Coronary artery (tissue), 2 donors: ENCODE measurements at regions not wholly inside any gene's neighbourhood (a gene's known extent, or its start where the extent isn't known, plus 50 kb on each side); places are given as distances from the start of the nearest gene placed in this dataset.

ENCODE experiments used
- DNase-seq: peaks from one replicate; pipeline ENCODE4 v3.0.0-alpha.2; 2017; ENCODE audit warnings: low spot score
- H3K27ac ChIP-seq, 2 donors: fragments of 200-600 bp; sonication (generic); one replicate each; pipeline ENCODE4 v1.5.1; 2016 to 2019
- H3K4me3 ChIP-seq: fragments of 200-600 bp; sonication (generic); 2 replicates; pipeline ENCODE4 v1.5.1; 2016; ENCODE audit warnings: mild to moderate bottlenecking, moderate library complexity
- TF ChIP-seq, protein P1 (sequence below): fragments of 200-600 bp; sonication (generic); IDR thresholded peaks from one replicate; pipeline ENCODE4 v1.5.1; 2019; ENCODE audit warnings: antibody characterized with exemption

DNA sequence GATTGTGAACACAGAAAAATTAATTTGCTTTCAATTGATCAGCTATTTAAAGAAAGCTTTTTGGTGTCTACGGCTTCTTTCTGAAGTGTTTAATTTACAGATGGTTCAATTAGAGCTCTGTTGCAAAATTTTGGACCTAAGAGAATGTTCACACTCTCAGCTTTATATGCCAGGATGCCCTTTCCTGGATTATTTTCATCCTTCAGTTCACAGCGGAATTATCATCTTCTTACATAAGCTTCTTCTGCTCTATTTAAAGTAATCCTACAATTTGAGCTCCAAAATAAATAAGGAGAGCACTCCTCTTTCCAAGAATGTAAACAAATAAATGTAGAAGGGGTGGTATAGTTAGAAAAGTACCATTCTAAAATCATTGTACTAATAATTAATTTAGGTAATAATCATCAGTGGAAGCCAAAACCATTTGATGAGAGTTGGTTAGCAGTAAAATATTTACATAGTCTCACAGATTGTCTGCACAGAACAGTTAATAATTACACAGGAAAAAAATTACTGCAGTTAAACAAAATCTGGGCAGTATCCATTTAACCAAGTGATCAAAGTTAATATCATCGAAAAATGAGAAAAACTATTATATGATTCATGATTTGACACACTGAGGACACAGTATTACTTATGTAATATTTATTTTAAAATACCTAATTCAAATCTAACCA is 298.0 kb upstream of the TMEM229A start:
- Histone ChIP-seq H3K4me3 (no peak overlapping the region), H3K27ac (no peak overlapping the region)
- TF ChIP-seq, protein P1, sequence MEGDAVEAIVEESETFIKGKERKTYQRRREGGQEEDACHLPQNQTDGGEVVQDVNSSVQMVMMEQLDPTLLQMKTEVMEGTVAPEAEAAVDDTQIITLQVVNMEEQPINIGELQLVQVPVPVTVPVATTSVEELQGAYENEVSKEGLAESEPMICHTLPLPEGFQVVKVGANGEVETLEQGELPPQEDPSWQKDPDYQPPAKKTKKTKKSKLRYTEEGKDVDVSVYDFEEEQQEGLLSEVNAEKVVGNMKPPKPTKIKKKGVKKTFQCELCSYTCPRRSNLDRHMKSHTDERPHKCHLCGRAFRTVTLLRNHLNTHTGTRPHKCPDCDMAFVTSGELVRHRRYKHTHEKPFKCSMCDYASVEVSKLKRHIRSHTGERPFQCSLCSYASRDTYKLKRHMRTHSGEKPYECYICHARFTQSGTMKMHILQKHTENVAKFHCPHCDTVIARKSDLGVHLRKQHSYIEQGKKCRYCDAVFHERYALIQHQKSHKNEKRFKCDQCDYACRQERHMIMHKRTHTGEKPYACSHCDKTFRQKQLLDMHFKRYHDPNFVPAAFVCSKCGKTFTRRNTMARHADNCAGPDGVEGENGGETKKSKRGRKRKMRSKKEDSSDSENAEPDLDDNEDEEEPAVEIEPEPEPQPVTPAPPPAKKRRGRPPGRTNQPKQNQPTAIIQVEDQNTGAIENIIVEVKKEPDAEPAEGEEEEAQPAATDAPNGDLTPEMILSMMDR, result no peak
- no peak for DNase-seq

DNA sequence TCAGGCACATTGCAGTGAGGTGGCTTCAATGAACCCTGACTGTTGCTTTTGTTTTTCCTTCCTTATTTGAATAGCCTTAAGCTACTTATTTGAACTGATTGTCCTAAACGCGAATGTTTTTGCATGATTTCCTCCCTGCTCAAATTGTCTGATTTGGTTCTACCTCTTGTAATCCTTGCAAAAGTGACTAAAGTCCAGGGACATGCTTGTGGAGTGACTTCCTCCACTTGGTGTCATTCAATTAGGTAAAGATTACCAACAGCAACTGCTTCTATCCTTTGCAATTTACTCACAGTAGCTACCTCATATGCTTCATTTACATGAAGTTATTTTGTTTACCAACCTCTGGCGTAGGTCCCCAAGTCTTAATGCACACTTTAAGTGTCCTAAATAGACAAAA is 295.9 kb upstream of the TMEM229A start:
- TF ChIP-seq, protein P1, result no peak
- H3K4me3 ChIP-seq, result no peak overlapping the region
- no peak overlapping the region for H3K27ac ChIP-seq
- no peak for DNase-seq

DNA sequence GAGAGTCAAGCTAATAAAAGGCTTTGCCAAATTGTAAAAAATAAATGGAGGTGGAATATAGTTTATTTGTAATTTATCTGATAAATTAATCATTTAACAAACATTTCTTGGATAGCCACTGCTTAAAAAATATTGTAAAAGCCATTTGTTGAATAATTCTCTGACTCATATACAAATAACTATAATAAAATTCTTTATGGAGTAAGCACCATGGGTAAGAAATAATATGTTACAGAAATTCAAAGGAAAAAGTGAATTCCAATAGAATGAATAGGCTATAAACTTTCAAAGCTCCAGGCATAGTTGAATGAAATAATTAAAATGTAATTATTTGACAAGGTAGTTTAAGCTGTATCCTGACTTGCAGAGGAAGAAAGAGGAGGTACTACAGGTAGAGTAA is 291.4 kb upstream of the TMEM229A start:
- DNase-seq, result no peak
- no peak overlapping the region for H3K4me3 ChIP-seq
- TF ChIP-seq, protein P1, result no peak
- H3K27ac ChIP-seq, result no peak overlapping the region

DNA sequence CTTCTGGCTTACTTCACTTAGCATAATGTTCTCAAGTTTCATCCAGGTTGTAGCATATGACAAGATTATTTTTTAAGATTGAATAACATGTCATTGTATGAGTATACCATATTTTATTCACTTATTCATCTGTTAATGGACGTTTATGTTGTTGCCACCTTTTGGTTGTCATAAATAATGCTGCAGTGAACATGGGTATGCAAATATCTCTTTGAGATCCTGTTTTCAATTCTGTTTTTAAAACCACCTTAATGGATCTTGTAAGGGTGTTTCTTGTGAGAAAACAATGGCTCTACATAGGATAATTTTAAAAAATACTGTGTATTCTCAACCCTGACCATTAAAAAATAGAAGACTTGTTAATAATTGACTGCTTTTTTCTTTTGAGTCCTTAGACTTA is 290.7 kb upstream of the TMEM229A start:
- TF ChIP-seq, protein P1, result no peak
- no peak for DNase-seq
- H3K27ac ChIP-seq, result no peak overlapping the region
- no peak overlapping the region for H3K4me3 ChIP-seq

DNA sequence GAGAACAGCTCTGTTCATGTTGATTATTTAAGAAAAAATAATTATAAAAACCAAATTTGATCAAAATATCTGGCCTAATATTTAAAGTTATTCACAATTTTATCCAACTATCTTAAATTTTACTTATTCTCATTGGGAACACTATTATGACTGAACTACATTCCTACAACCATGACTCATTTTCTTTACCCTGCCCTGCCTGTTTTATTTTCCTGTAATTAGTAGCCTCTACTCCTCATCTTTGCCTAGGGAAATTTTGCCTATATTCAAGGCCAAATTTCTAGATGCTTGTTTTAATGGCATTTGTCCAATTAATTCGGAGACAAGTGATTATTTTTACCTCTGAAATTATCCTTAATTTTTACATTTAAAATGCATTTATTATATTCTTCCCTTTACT is 289.7 kb upstream of the TMEM229A start:
- Histone ChIP-seq H3K4me3 (no peak overlapping the region), H3K27ac (no peak overlapping the region)
- DNase-seq, result no peak
- TF ChIP-seq, protein P1, result no peak

DNA sequence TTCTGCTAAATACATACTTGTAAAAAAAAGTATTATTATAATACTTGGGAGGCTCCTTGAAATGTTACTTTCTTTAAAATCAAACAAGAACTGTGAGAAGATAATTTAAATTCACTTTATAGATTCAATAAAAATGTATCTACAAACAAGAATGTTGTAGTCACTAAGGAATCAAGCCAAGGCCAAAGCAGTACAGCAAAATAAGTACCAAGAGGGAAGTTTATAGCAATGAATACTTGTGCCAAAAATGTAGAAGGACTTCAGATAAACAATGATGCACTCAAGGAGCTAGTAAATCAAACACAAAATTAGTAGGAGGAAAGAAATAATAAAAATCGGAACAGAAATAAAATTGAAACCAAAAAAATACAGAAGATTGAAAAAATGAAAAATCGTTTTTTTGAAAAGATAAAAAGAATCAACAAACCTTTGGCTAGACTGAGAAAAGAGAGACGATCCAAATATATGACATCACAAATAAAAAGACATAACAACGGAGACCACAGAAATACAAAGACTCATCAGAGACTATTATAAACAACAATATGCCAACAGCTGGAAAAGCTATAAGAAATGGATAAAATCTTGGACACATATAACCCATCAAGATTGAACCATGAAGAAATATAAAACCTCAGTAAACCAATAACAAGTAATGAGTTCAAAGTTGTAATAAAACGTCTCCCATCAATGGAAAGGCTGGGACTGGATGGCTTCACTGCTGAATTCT is 286.0 kb upstream of the TMEM229A start:
- no peak overlapping the region for H3K27ac ChIP-seq
- no peak for DNase-seq
- H3K4me3 ChIP-seq, result no peak overlapping the region
- TF ChIP-seq, protein P1, result no peak

DNA sequence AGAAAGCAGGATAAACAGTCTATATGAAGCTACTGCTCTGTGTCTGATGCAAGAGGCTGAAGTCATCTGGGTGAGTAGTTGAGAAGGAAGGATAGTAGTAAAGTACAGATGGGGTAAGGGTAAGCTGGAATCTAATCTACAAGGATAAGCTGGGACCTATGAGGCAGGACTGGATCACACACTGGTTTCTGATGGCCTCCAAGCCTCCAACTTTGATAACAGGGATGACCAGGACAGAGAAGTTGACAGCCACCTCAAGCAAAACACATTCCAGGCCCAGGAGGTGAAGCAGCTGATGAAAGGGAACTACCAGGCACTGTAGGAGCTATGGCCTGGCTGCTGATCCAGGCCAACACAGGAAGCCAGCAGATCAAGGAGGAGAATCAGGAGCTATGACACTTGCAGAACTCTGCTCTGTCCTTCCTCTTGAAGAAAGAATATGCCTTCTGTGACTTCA is 278.1 kb upstream of the TMEM229A start:
- TF ChIP-seq, protein P1, result no peak
- Histone ChIP-seq H3K4me3 (no peak overlapping the region), H3K27ac (no peak overlapping the region)
- DNase-seq, result no peak
